SU-DHL-6 (cell line): ENCODE measurements at regions not wholly inside any gene's neighbourhood (a gene's known extent, or its start where the extent isn't known, plus 50 kb on each side); places are given as distances from the start of the nearest gene placed in this dataset.

ENCODE experiments used
- H2AFZ ChIP-seq: fragments of 200-600 bp; sonication (generic); 2 replicates; pipeline ENCODE4 v1.6.1; 2014; ENCODE audit warnings: low read depth, mild to moderate bottlenecking, moderate library complexity, mixed read lengths, antibody characterized with exemption, low read length; ENCODE audit not compliant: severe bottlenecking
- H3F3A ChIP-seq: fragments of 200-600 bp; shearing (Covaris generic); 2 replicates; pipeline ENCODE4 v1.6.0; 2016; ENCODE audit warnings: antibody characterized with exemption, mild to moderate bottlenecking; ENCODE audit not compliant: insufficient read depth
- H3K27ac ChIP-seq: fragments of 200-600 bp; sonication (generic); 2 replicates; pipeline ENCODE4 v1.5.1; 2016; ENCODE audit warnings: low read depth, mild to moderate bottlenecking, low read length, moderate library complexity, mixed read lengths
- H3K27me3 ChIP-seq: fragments of 200-600 bp; sonication (generic), shearing (Covaris generic); 2 replicates; pipeline ENCODE4 v1.6.0; 2014; ENCODE audit warnings: mild to moderate bottlenecking, low read length
- H3K36me3 ChIP-seq: fragments of 200-600 bp; sonication (generic); 2 replicates; pipeline ENCODE4 v1.6.1; 2014; ENCODE audit warnings: mild to moderate bottlenecking, low read length, mixed read lengths
- H3K4me2 ChIP-seq: fragments of 300-600, 200-600 bp; shearing (Covaris generic), sonication (generic); 2 replicates; pipeline ENCODE4 v1.6.0; 2014; ENCODE audit warnings: low read length, low read depth, mild to moderate bottlenecking; ENCODE audit not compliant: poor library complexity, severe bottlenecking
- H3K4me3 ChIP-seq: fragments of 200-600 bp; sonication (generic); 2 replicates; pipeline ENCODE4 v1.5.1; 2014; ENCODE audit warnings: antibody characterized with exemption, low read length, mild to moderate bottlenecking, mixed read lengths; ENCODE audit not compliant: insufficient read depth, poor library complexity, severe bottlenecking
- H3K79me2 ChIP-seq: fragments of 200-600 bp; sonication (generic); 2 replicates; pipeline ENCODE4 v1.6.1; 2014; ENCODE audit warnings: mild to moderate bottlenecking, low read length, moderate library complexity; ENCODE audit not compliant: insufficient read depth
- H3K9ac ChIP-seq: fragments of 200-600 bp; sonication (generic); 2 replicates; pipeline ENCODE4 v1.7.0; 2014; ENCODE audit warnings: mild to moderate bottlenecking, low read length
- H3K9me2 ChIP-seq: fragments of 200-600 bp; sonication (generic); replicated peaks from 2 replicates; pipeline ENCODE4 v1.6.1; 2014; ENCODE audit warnings: low read length; ENCODE audit not compliant: insufficient read depth
- H3K9me3 ChIP-seq: fragments of 200-600 bp; sonication (generic); 2 replicates; pipeline ENCODE4 v1.6.1; 2014; ENCODE audit warnings: low read length, mixed read lengths; ENCODE audit not compliant: insufficient read depth
- H4K20me1 ChIP-seq: fragments of 200-600 bp; sonication (generic); 2 replicates; pipeline ENCODE4 v1.6.1; 2014; ENCODE audit warnings: low read depth, mild to moderate bottlenecking, antibody characterized with exemption, low read length, moderate library complexity, mixed read lengths
- EZH2phosphoT487 ChIP-seq: fragments of 200-600 bp; sonication (generic), shearing (Covaris generic); conservative IDR thresholded peaks from 2 replicates; pipeline ENCODE4 v1.6.1; 2018; ENCODE audit warnings: mild to moderate bottlenecking, antibody characterized with exemption, low read length, moderate library complexity, mixed read lengths
- TF ChIP-seq, protein P1 (sequence below): fragments of 200-600 bp; sonication (generic); IDR thresholded peaks from one replicate; pipeline ENCODE4 v1.5.1; 2017; ENCODE audit warnings: antibody characterized with exemption, mild to moderate bottlenecking, low read length, moderate library complexity; ENCODE audit not compliant: insufficient read depth, poor library complexity, severe bottlenecking

- Histone ChIP-seq H2AFZ (no peak overlapping the region), H3K4me3 (no peak overlapping the region), H3K36me3 (no peaks in the 10 kb centered on the region), H3K9me2 (no peaks in the 10 kb centered on the region), H3K79me2 (no peaks in the 10 kb centered on the region), H4K20me1 (no peaks in the 10 kb centered on the region), H3F3A (no peaks in the 10 kb centered on the region), H3K27me3 (no peaks in the 10 kb centered on the region), H3K9ac (no peak overlapping the region), H3K9me3 (no peaks in the 10 kb centered on the region), H3K27ac (no peak overlapping the region), H3K4me2 (no peak overlapping the region)
- TF ChIP-seq, protein P1, sequence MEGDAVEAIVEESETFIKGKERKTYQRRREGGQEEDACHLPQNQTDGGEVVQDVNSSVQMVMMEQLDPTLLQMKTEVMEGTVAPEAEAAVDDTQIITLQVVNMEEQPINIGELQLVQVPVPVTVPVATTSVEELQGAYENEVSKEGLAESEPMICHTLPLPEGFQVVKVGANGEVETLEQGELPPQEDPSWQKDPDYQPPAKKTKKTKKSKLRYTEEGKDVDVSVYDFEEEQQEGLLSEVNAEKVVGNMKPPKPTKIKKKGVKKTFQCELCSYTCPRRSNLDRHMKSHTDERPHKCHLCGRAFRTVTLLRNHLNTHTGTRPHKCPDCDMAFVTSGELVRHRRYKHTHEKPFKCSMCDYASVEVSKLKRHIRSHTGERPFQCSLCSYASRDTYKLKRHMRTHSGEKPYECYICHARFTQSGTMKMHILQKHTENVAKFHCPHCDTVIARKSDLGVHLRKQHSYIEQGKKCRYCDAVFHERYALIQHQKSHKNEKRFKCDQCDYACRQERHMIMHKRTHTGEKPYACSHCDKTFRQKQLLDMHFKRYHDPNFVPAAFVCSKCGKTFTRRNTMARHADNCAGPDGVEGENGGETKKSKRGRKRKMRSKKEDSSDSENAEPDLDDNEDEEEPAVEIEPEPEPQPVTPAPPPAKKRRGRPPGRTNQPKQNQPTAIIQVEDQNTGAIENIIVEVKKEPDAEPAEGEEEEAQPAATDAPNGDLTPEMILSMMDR = no peak
- TF ChIP-seq EZH2phosphoT487 = no peak
Observed at GRCh38 chr2:145075454-145076062, 555.6 kb upstream of the ZEB2 start.

DNA sequence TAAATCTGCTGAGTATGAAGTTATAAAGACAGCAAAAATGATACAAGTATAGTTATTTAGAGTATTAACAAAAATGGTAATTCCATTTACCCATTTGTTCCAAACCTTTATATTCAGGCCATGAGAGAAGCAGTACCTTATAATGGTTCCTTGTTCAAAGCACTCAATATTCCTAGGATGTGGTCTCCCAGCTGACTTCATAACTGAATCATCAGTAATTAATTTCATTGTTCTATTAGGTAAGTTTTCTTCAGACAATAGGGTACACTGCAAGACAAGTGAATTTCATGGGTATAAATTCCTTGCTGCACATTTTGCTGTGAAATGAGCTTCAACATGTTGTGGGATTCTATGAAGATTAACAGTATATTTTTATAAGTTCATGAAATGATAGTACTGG lies 550.8 kb upstream of the ZEB2 start:
- Histone ChIP-seq H3K36me3 (no peaks in the 10 kb centered on the region), H2AFZ (no peak overlapping the region), H3K9me3 (no peaks in the 10 kb centered on the region; the same call in 1 of the 2 replicates), H3K27me3 (no peaks in the 10 kb centered on the region), H3K79me2 (no peaks in the 10 kb centered on the region), H3K4me3 (no peak overlapping the region), H4K20me1 (no peaks in the 10 kb centered on the region), H3K9ac (no peak overlapping the region), H3K9me2 (no peaks in the 10 kb centered on the region), H3F3A (no peaks in the 10 kb centered on the region), H3K4me2 (no peak overlapping the region), H3K27ac (no peak overlapping the region)
- TF ChIP-seq EZH2phosphoT487 = no peak
- TF ChIP-seq, protein P1 = no peak

GRCh38 chr2:145068509-145068908 lies 548.6 kb upstream of the ZEB2 start:
- no peak overlapping the region for H3K9ac ChIP-seq
- no peaks in the 10 kb centered on the region for H3K27me3 ChIP-seq
- TF ChIP-seq, protein P1 = no peak
- no peak for TF ChIP-seq EZH2phosphoT487
- H3F3A ChIP-seq = no peaks in the 10 kb centered on the region
- H4K20me1 ChIP-seq = no peaks in the 10 kb centered on the region
- H2AFZ ChIP-seq = no peak overlapping the region
- no peaks in the 10 kb centered on the region for H3K9me2 ChIP-seq
- no peak overlapping the region for H3K27ac ChIP-seq
- no peak overlapping the region for H3K4me2 ChIP-seq
- no peaks in the 10 kb centered on the region; the same call in 1 of the 2 replicates for H3K9me3 ChIP-seq
- no peaks in the 10 kb centered on the region for H3K79me2 ChIP-seq
- H3K4me3 ChIP-seq = no peak overlapping the region
- no peaks in the 10 kb centered on the region for H3K36me3 ChIP-seq
